Activated CD8-positive, alpha-beta memory T cell treated with anti-CD3 and anti-CD28 coated beads for 4 hours (primary cell): ENCODE measurements at regions not wholly inside any gene's neighbourhood (a gene's known extent, or its start where the extent isn't known, plus 50 kb on each side); places are given as distances from the start of the nearest gene placed in this dataset.

ENCODE experiments used
- DNase-seq, 2 donors: peaks; one replicate each; pipeline ENCODE4 v3.0.0-alpha.2; 2020; ENCODE audit warnings: low read depth in 2 of 2

DNA sequence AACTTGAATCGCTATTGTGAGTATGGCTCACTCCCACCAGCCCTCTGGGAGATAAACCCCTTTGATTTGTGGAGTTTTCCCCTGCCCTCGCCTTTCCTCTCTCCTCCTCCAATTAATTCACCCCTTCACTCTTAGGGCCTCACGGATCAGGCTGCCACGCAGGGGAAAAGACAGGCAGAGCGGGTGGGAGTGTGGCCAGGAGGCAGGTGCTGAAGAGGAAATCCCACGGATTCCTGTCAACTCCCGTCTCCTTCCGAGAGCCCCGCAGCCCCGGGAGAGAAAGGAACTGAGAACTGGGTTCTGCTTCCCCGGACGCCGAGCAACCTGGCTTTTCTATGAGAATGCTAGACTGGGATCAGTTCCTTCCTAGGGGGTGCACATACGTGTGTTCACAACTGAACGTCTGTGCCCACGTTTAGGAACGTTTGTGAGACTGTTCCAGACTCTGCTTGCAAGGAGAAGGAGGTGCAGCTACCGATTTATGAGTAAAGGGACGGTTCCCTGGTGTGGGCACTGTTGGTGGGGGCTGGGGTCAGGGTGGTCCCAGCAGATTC, 314.5 kb upstream of the TLE4 start:
- DNase-seq: no peak

DNA sequence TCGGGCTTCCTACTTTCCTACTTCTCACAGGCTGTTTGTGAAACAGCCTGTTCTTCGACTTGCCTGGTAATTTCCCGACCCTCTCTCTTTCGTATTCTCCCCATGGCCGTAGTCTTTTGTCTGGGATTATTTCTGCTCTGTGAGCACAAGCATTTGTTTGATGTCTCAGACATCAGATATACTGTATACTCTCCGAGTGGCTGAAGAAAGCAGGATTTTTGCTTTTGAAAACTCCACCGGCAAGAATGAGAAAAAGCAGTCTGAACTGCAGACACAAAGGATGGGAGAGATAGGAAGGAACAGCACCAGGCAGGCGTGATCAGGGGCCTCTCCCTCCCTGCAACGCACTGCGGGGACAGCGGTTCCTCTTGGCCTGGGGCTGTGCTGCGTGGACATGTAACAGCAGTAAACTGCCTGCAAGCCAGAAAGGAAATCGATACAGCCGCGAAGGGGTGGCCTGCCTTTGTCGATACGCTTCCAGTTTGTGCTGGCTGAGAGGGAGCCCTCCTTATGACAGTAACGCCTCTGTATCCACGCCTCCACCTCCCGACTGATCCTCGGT, 313.9 kb upstream of the TLE4 start:
- no peak for DNase-seq

GRCh38 chr9:79259858-79260257, 311.9 kb upstream of the TLE4 start:
- DNase-seq: no peak

DNA sequence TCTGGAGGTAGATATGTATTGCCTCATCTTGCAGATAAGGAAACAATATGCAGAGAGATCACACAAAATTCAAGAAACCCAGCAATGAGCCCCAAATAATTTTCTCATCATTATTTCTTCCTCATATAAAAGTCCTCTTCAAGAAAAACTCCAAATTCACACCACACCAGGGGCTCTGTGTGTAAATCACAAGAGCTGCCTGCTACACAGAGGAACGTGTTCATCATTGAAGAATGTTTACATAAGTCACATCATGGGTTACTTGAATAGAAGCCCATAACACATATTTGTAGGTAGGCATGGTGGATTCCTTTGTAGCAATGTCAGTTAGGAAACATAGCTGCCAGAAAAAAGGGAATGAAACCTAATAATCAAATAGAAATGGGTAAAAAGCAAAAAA, 308.1 kb upstream of the TLE4 start:
- no peak for DNase-seq

DNA sequence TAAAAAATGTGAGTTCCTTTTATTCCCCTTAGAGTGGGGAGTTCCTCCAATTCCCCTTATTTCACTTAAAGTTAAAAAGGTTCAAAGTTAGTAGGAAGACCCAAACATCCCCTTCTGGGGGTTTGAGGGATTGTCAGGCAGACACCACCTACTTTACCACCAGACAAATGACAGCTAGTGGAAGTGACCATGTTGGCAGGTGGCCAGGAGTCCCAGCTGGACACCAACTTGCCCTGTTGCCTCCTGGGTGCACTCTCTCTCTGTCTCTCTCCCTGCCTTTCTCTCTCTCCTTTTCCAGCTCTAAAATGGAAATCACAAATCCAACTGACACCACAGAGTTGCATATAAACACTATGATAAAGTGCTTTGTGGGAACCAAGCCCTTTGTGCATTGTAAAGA, 307.7 kb upstream of the TLE4 start:
- DNase-seq: no peak

- DNase-seq: no peak
These were observed 307.0 kb upstream of the TLE4 start for GRCh38 chr9:79264511-79265355.

- DNase-seq: no peak
These were observed 304.8 kb upstream of the TLE4 start for GRCh38 chr9:79266986-79267385.

DNA sequence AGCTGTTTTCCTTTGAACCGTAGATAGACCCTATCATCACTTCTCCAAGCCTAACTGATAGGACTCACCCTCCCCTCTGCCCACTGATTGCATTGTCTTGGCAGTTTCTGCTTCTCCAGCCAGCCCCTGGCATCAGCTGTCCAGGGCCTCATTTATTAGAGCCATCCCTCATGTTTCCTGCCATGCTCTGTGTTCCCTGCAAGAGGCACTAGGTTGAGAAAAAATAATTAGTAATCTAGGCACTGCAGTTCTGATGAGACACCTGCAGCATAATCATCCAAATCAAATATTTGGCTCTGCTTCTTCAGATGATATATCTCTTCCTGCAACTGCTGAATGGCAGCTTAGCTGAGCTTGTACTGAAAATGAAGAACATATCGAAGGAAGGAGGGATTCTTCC, 303.0 kb upstream of the TLE4 start:
- DNase-seq: no peak

DNA sequence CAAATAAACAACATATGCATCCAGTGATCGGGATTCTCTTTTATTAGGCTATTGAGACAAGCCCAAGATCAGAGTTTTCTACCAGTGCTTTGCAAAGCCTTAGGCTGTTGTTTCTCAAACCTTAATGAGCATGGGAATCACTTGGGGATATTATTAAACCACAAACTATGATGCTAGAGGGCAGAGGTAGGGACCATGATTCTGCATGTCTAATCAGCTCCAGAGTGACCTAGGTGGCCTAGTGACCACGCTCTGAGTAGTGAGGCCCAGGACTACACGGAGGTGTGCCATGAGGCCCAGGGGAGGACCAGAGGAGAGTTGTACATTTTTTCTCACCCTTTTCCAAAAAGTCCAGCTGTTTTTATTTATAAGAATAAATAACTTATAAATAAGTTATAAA, 298.5 kb upstream of the TLE4 start:
- DNase-seq: no peak

- DNase-seq: no peak
These were observed 292.4 kb upstream of the TLE4 start for GRCh38 chr9:79279356-79279755.

DNA sequence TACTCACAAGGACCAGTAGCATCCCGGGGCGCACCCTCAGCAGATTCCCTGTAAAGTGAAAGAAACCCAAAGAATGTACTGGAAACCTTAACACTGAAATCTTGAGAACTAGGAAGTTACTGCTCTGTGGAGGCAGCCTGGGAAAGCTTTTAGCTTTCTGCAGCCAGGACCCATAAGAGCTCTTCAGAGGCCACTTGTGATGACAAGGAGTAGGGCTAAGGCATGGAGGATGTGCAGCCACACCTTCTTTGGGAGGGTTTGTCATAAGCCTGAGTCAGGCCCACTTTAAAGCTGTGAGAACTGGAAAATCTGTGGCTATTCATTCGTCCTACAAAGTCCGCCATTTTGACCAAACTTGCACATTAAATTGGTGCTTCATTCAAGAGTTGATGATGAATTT, 291.1 kb upstream of the TLE4 start:
- no peak for DNase-seq

GRCh38 chr9:79284081-79284480, 287.7 kb upstream of the TLE4 start:
- DNase-seq: no peak

- no peak for DNase-seq
These were observed 284.6 kb upstream of the TLE4 start for GRCh38 chr9:79286992-79287707.

- DNase-seq: no peak
These were observed 284.0 kb upstream of the TLE4 start for GRCh38 chr9:79287708-79288290.

- no peak for DNase-seq
These were observed 281.9 kb upstream of the TLE4 start for GRCh38 chr9:79289856-79290255.

- no peak for DNase-seq
These were observed 279.0 kb upstream of the TLE4 start for GRCh38 chr9:79292731-79293280.

GRCh38 chr9:79300068-79300467, 271.7 kb upstream of the TLE4 start:
- no peak for DNase-seq

- no peak for DNase-seq
These were observed 270.7 kb upstream of the TLE4 start for GRCh38 chr9:79301085-79301484.

GRCh38 chr9:79301551-79302391, 270.0 kb upstream of the TLE4 start:
- DNase-seq: no peak

DNA sequence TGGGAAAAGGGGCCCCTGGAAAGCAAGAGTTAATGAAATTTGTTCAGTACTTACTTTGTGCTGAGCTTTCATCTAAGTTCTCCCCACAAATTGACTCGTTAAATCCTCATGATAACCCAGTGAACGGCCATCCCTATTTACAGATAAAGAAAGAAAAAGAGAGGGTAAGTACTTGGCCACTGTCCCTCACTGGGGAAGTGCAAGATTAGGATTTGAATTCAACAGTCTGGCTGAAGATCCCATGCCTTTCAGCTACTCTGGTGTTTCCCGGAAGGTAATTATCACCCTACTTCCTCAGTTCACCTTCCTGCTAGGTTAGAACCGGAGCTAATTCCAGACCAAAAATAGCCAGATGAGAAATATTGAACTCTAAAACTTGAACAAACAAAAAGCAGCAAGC, 269.2 kb upstream of the TLE4 start:
- DNase-seq: no peak

- DNase-seq: no peak
These were observed 263.8 kb upstream of the TLE4 start for GRCh38 chr9:79308012-79308411.
